Body of pancreas (tissue), 4 donors: ENCODE measurements at regions not wholly inside any gene's neighbourhood (a gene's known extent, or its start where the extent isn't known, plus 50 kb on each side); places are given as distances from the start of the nearest gene placed in this dataset.

Experiments used
- ATAC-seq: fragments of 150-250 bp; one replicate; pipeline ENCODE4 v1.9.1; 2016
- DNase-seq, 4 donors: peaks; one replicate each; pipeline ENCODE4 v3.0.0-alpha.2; 2019
- H3K27ac ChIP-seq, 4 donors: fragments of 200-600 bp; sonication (generic); 1 replicate in 3 of 4; 2 replicates in 1 of 4; pipeline versions ENCODE4 v1.5.1 to v1.6.1; 2016 to 2019; ENCODE audit warnings: mild to moderate bottlenecking in 1 of 4, mixed read lengths in 1 of 4, moderate library complexity in 1 of 4
- H3K27me3 ChIP-seq, 2 donors: fragments of 200-600 bp; sonication (generic); one replicate each; pipeline ENCODE4 v1.6.0; 2016; ENCODE audit warnings: mild to moderate bottlenecking in 1 of 2
- H3K36me3 ChIP-seq, 2 donors: fragments of 200-600 bp; sonication (generic); replicated peaks in 1 of 2; 2 replicates each; pipeline ENCODE4 v1.5.1; 2016; ENCODE audit warnings: low read depth in 2 of 2; ENCODE audit not compliant: insufficient read depth in 1 of 2
- H3K4me1 ChIP-seq: fragments of 200-600 bp; sonication (generic); one replicate; pipeline ENCODE4 v1.6.0; 2016
- H3K4me3 ChIP-seq, 2 donors: fragments of 200-600 bp; sonication (generic); 1 replicate in 1 of 2; 2 replicates in 1 of 2; pipeline ENCODE4 v1.5.1; 2016 to 2019
- H3K9me3 ChIP-seq, 3 donors: fragments of 200-600 bp; sonication (generic); 1 replicate in 2 of 3; 2 replicates in 1 of 3; pipeline ENCODE4 v1.5.1; 2016
- CTCF ChIP-seq, 7 experiments: fragments of 450-650 bp in 4 of 7; fragments of 200-600 bp in 3 of 7; sonication (generic) in 3 of 7; IDR thresholded peaks; one replicate each; pipeline ENCODE4 v1.5.1; 2016 to 2019; ENCODE audit warnings: antibody characterized with exemption in 7 of 7
- POLR2A ChIP-seq, 3 donors: fragments of 450-650 bp; IDR thresholded peaks; one replicate each; pipeline ENCODE4 v1.6.1; 2016; ENCODE audit warnings: antibody characterized with exemption in 3 of 3, mild to moderate bottlenecking in 2 of 3
- WGBS, 2 donors: methylation state at CpG; one replicate each; pipeline ENCODE4 v1.1.5; 2017; 5-methylcytosine and 5-hydroxymethylcytosine counted together
- intact Hi-C: fragments of 100-400 bp; cut with DNase I; formaldehyde crosslinking; loops from one replicate; pipeline ENCODE4 v1.15.1; 2023

- TF ChIP-seq POLR2A (IDR thresholded peaks at IDR 0.05) (no peak), CTCF (IDR thresholded peaks at IDR 0.05) (no peak)
- intact Hi-C loops, result no loop called here
- H3K36me3 ChIP-seq, result no peaks in the 10 kb centered on the region
- ATAC-seq (no peak), DNase-seq (no peak)
- no peak overlapping the region for H3K4me3 ChIP-seq
- H3K27ac ChIP-seq, result no peak overlapping the region
- H3K4me1 ChIP-seq, result no peaks in the 10 kb centered on the region
- H3K9me3 ChIP-seq, result no peaks in the 10 kb centered on the region
- WGBS, 2 donors, result 80 to 82% methylated on average over 9 of the region's 9 CpGs
- no peaks in the 10 kb centered on the region for H3K27me3 ChIP-seq
These were observed 78.6 kb upstream of the CSF3R start for GRCh38 chr1:36561361-36561724.

- Histone ChIP-seq H3K4me3 (no peak overlapping the region), H3K27me3 (no peaks in the 10 kb centered on the region), H3K4me1 (no peaks in the 10 kb centered on the region), H3K9me3 (no peaks in the 10 kb centered on the region), H3K27ac (no peak overlapping the region), H3K36me3 (no peaks in the 10 kb centered on the region)
- 74 to 78% methylated on average over 12 of the region's 12 CpGs for WGBS, 2 donors
- intact Hi-C loops, result no loop called here
- DNase-seq (no peak), ATAC-seq (no peak)
- TF ChIP-seq CTCF (IDR thresholded peaks at IDR 0.05) (no peak), POLR2A (IDR thresholded peaks at IDR 0.05) (no peak)
These were observed 78.1 kb upstream of the CSF3R start for GRCh38 chr1:36560621-36561360.

- WGBS, 2 donors, result 79% methylated on average over 8 of the region's 8 CpGs
- DNase-seq (no peak), ATAC-seq (no peak)
- no peaks in the 10 kb centered on the region for H3K27me3 ChIP-seq
- TF ChIP-seq POLR2A (IDR thresholded peaks at IDR 0.05) (no peak), CTCF (IDR thresholded peaks at IDR 0.05) (no peak)
- no peaks in the 10 kb centered on the region for H3K36me3 ChIP-seq
- H3K9me3 ChIP-seq, result no peaks in the 10 kb centered on the region
- H3K27ac ChIP-seq, result no peak overlapping the region
- H3K4me1 ChIP-seq, result no peaks in the 10 kb centered on the region
- intact Hi-C loops, result no loop called here
- no peak overlapping the region for H3K4me3 ChIP-seq
These were observed 77.5 kb upstream of the CSF3R start for GRCh38 chr1:36560177-36560576.

GRCh38 chr1:36559061-36559460, 76.3 kb upstream of the CSF3R start:
- ATAC-seq (no peak), DNase-seq (no peak)
- Histone ChIP-seq H3K9me3 (no peaks in the 10 kb centered on the region), H3K27me3 (no peaks in the 10 kb centered on the region), H3K27ac (no peak overlapping the region), H3K36me3 (no peaks in the 10 kb centered on the region), H3K4me3 (no peak overlapping the region), H3K4me1 (no peaks in the 10 kb centered on the region)
- intact Hi-C loops, result no loop called here
- 60 to 67% methylated on average over 8 of the region's 8 CpGs for WGBS, 2 donors
- no peak for TF ChIP-seq POLR2A (IDR thresholded peaks at IDR 0.05)
- TF ChIP-seq CTCF (IDR thresholded peaks at IDR 0.05), result no peak
